ENCODE measurements at regions not wholly inside any gene's neighbourhood (a gene's known extent, or its start where the extent isn't known, plus 50 kb on each side); places are given as distances from the start of the nearest gene placed in this dataset.

GRCh38 chr14:104256025-104256424, 117.6 kb downstream of the KIF26A start (continued):
- TF ChIP-seq CTCF (conservative IDR thresholded peaks at IDR 0.05; ENCODE audit: low read depth in 2 of 2) (no peak), ETS1 (IDR thresholded peaks at IDR 0.05) (no peak), CREB1 (CRISPR knock-in tag; IDR thresholded peaks at IDR 0.05; ENCODE audit: low read depth) (no peak), JUNB (IDR thresholded peaks at IDR 0.05; ENCODE audit: unreplicated experiment) (no peak), EZH2phosphoT487 (IDR thresholded peaks at IDR 0.05; ENCODE audit: unreplicated experiment) (no peak), EZH2 (IDR thresholded peaks at IDR 0.05; ENCODE audit: low read depth, unreplicated experiment) (no peak), NANOG (IDR thresholded peaks at IDR 0.05; ENCODE audit: borderline replicate concordance) (no peak), ZNF114 (CRISPR knock-in tag; IDR thresholded peaks at IDR 0.05) (no peak)

GRCh38 chr14:104262515-104263514, 124.4 kb downstream of the KIF26A start:
- ATAC-seq (no peak), DNase-seq (ENCODE audit: low spot score) (no peak)
- Histone ChIP-seq H3K36me3 (ENCODE audit: insufficient read depth) (no peaks in the 10 kb centered on the region), H3F3A (replicated peaks; ENCODE audit: low read depth) (no peaks in the 10 kb centered on the region), H3K4me3 (no peak overlapping the region), H3K4me1 (ENCODE audit: insufficient read depth) (no peaks in the 10 kb centered on the region), H2AFZ (no peak overlapping the region), H3K4me2 (no peak overlapping the region), H3K79me2 (replicated peaks; ENCODE audit: insufficient read depth) (no peaks in the 10 kb centered on the region), H4K20me1 (replicated peaks; ENCODE audit: insufficient read depth) (no peaks in the 10 kb centered on the region), H3K27me3 (ENCODE audit: insufficient read depth) (no peaks in the 10 kb centered on the region), H3K27ac (ENCODE audit: low read depth) (no peak overlapping the region), H3K9me2 (ENCODE audit: insufficient read depth) (no peaks in the 10 kb centered on the region)
- Mint-ChIP-seq H3K4me1 (peaks cover under 1% of the 10 kb centered on the region; the same call in 1 of the 3 replicates), H3K27ac (no peak overlapping the region), H3K27me3 (ENCODE audit: insufficient read depth, low read depth, poor library complexity) (peaks cover 8% of the 10 kb centered on the region), H3K36me3 (ENCODE audit: low read depth) (0 out of 3 replicates have a peak, but pooled peaks cover 3% of the 10 kb centered on the region), H3K9me3 (peaks cover 15% of the 10 kb centered on the region; the same call in 2 of the 3 replicates), H3K4me3 (no peak overlapping the region)
- no peak for TF ChIP-seq CREB1 (CRISPR knock-in tag; IDR thresholded peaks at IDR 0.05; ENCODE audit: low read depth)
- TF ChIP-seq CTCF (conservative IDR thresholded peaks at IDR 0.05; ENCODE audit: low read depth in 2 of 2) = no peak
- no peak for TF ChIP-seq EZH2phosphoT487 (IDR thresholded peaks at IDR 0.05; ENCODE audit: unreplicated experiment)
- TF ChIP-seq ZNF114 (CRISPR knock-in tag; IDR thresholded peaks at IDR 0.05) = no peak
- no peak for TF ChIP-seq ETS1 (IDR thresholded peaks at IDR 0.05)
- TF ChIP-seq ZNF462 (CRISPR knock-in tag; IDR thresholded peaks at IDR 0.05) = no peak

Measured in GM23338 (cell line).